ENCODE measurements at regions not wholly inside any gene's neighbourhood (a gene's known extent, or its start where the extent isn't known, plus 50 kb on each side); places are given as distances from the start of the nearest gene placed in this dataset.

DNA sequence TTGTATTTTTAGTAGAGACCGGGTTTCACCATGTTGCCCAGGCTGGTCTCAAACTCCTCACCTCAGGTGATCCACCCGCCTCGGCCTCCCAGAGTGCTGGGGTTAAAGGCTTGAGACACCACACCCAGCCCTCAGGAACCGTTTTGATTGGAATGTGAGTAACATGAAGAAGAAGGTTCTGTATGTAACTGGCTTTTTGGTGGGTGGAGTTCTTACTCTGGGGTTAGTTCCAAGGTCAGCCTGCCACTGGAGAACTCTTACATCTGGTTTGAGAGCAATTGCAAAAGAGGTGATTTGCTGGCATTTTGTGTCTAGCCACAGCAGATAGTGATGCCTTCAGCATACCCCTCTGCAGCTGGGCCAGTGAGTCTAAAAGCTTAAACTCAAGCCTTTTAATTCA is 457.8 kb upstream of the VSTM2A start (continued):
- TF ChIP-seq SALL2 (CRISPR knock-in tag; IDR thresholded peaks at IDR 0.05) (no peak), JUNB (CRISPR knock-in tag; IDR thresholded peaks at IDR 0.05; ENCODE audit: borderline replicate concordance) (no peak)
- TF ChIP-seq, protein P1, sequence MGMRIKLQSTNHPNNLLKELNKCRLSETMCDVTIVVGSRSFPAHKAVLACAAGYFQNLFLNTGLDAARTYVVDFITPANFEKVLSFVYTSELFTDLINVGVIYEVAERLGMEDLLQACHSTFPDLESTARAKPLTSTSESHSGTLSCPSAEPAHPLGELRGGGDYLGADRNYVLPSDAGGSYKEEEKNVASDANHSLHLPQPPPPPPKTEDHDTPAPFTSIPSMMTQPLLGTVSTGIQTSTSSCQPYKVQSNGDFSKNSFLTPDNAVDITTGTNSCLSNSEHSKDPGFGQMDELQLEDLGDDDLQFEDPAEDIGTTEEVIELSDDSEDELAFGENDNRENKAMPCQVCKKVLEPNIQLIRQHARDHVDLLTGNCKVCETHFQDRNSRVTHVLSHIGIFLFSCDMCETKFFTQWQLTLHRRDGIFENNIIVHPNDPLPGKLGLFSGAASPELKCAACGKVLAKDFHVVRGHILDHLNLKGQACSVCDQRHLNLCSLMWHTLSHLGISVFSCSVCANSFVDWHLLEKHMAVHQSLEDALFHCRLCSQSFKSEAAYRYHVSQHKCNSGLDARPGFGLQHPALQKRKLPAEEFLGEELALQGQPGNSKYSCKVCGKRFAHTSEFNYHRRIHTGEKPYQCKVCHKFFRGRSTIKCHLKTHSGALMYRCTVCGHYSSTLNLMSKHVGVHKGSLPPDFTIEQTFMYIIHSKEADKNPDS (CRISPR knock-in tag; IDR thresholded peaks at IDR 0.05): no peak
- TF ChIP-seq, protein P2, sequence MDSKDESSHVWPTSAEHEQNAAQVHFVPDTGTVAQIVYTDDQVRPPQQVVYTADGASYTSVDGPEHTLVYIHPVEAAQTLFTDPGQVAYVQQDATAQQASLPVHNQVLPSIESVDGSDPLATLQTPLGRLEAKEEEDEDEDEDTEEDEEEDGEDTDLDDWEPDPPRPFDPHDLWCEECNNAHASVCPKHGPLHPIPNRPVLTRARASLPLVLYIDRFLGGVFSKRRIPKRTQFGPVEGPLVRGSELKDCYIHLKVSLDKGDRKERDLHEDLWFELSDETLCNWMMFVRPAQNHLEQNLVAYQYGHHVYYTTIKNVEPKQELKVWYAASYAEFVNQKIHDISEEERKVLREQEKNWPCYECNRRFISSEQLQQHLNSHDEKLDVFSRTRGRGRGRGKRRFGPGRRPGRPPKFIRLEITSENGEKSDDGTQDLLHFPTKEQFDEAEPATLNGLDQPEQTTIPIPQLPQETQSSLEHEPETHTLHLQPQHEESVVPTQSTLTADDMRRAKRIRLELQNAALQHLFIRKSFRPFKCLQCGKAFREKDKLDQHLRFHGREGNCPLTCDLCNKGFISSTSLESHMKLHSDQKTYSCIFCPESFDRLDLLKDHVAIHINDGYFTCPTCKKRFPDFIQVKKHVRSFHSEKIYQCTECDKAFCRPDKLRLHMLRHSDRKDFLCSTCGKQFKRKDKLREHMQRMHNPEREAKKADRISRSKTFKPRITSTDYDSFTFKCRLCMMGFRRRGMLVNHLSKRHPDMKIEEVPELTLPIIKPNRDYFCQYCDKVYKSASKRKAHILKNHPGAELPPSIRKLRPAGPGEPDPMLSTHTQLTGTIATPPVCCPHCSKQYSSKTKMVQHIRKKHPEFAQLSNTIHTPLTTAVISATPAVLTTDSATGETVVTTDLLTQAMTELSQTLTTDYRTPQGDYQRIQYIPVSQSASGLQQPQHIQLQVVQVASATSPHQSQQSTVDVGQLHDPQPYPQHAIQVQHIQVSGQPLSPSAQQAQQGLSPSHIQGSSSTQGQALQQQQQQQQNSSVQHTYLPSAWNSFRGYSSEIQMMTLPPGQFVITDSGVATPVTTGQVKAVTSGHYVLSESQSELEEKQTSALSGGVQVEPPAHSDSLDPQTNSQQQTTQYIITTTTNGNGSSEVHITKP (CRISPR knock-in tag; IDR thresholded peaks at IDR 0.05; ENCODE audit: low read depth): no peak
- TF ChIP-seq, protein P3, sequence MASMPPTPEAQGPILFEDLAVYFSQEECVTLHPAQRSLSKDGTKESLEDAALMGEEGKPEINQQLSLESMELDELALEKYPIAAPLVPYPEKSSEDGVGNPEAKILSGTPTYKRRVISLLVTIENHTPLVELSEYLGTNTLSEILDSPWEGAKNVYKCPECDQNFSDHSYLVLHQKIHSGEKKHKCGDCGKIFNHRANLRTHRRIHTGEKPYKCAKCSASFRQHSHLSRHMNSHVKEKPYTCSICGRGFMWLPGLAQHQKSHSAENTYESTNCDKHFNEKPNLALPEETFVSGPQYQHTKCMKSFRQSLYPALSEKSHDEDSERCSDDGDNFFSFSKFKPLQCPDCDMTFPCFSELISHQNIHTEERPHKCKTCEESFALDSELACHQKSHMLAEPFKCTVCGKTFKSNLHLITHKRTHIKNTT (CRISPR knock-in tag; IDR thresholded peaks at IDR 0.05): no peak
- TF ChIP-seq, protein P4, sequence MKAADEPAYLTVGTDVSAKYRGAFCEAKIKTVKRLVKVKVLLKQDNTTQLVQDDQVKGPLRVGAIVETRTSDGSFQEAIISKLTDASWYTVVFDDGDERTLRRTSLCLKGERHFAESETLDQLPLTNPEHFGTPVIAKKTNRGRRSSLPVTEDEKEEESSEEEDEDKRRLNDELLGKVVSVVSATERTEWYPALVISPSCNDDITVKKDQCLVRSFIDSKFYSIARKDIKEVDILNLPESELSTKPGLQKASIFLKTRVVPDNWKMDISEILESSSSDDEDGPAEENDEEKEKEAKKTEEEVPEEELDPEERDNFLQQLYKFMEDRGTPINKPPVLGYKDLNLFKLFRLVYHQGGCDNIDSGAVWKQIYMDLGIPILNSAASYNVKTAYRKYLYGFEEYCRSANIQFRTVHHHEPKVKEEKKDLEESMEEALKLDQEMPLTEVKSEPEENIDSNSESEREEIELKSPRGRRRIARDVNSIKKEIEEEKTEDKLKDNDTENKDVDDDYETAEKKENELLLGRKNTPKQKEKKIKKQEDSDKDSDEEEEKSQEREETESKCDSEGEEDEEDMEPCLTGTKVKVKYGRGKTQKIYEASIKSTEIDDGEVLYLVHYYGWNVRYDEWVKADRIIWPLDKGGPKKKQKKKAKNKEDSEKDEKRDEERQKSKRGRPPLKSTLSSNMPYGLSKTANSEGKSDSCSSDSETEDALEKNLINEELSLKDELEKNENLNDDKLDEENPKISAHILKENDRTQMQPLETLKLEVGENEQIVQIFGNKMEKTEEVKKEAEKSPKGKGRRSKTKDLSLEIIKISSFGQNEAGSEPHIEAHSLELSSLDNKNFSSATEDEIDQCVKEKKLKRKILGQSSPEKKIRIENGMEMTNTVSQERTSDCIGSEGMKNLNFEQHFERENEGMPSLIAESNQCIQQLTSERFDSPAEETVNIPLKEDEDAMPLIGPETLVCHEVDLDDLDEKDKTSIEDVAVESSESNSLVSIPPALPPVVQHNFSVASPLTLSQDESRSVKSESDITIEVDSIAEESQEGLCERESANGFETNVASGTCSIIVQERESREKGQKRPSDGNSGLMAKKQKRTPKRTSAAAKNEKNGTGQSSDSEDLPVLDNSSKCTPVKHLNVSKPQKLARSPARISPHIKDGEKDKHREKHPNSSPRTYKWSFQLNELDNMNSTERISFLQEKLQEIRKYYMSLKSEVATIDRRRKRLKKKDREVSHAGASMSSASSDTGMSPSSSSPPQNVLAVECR (CRISPR knock-in tag; IDR thresholded peaks at IDR 0.05; ENCODE audit: borderline replicate concordance): no peak
